Astrocyte (in vitro differentiated cells and primary cell): ENCODE measurements at regions not wholly inside any gene's neighbourhood (a gene's known extent, or its start where the extent isn't known, plus 50 kb on each side); places are given as distances from the start of the nearest gene placed in this dataset.

Experiments used
- DNase-seq: peaks from one replicate; pipeline ENCODE4 v3.0.0-alpha.2; 2010; ENCODE audit warnings: low read depth
- FAIRE-seq: peaks from 2 replicates; lab custom pipeline; 2011; peaks lifted over from hg19 to GRCh38; lab: Jason Lieb, UNC
- H2AFZ ChIP-seq: 2 replicates; pipeline ENCODE4 v1.6.0; 2012; ENCODE audit warnings: low read depth, low read length, inconsistent platforms
- H3K27ac ChIP-seq: 2 replicates; pipeline ENCODE4 v1.5.1; 2011; ENCODE audit warnings: low read depth, low read length, inconsistent platforms
- H3K27me3 ChIP-seq: 2 replicates; pipeline ENCODE4 v1.6.0; 2011; ENCODE audit warnings: low read length, inconsistent platforms; ENCODE audit not compliant: insufficient read depth
- H3K36me3 ChIP-seq: 2 replicates; pipeline ENCODE4 v1.5.1; 2011; ENCODE audit warnings: low read length, inconsistent platforms; ENCODE audit not compliant: insufficient read depth
- H3K4me1 ChIP-seq: 2 replicates; pipeline ENCODE4 v1.5.1; 2011; ENCODE audit warnings: low read length, inconsistent platforms; ENCODE audit not compliant: insufficient read depth
- H3K4me2 ChIP-seq: 2 replicates; pipeline ENCODE4 v1.6.0; 2012; ENCODE audit warnings: low read length, inconsistent platforms
- H3K4me3 ChIP-seq: 2 replicates; pipeline ENCODE4 v1.5.1; 2011; ENCODE audit warnings: low read depth, mild to moderate bottlenecking, low read length, inconsistent platforms; ENCODE audit not compliant: insufficient read depth
- H3K79me2 ChIP-seq: 2 replicates; pipeline ENCODE4 v1.6.0; 2012; ENCODE audit warnings: mild to moderate bottlenecking, low read length, inconsistent platforms; ENCODE audit not compliant: insufficient read depth
- H3K9ac ChIP-seq: 2 replicates; pipeline ENCODE4 v1.6.0; 2012; ENCODE audit warnings: mild to moderate bottlenecking, low read length, inconsistent platforms
- H3K9me3 ChIP-seq: 2 replicates; pipeline ENCODE4 v1.5.1; 2012; ENCODE audit warnings: low read depth, mild to moderate bottlenecking, low read length, inconsistent platforms; ENCODE audit not compliant: insufficient read depth
- H4K20me1 ChIP-seq: 2 replicates; pipeline ENCODE4 v1.6.0; 2012; ENCODE audit warnings: low read length, inconsistent platforms; ENCODE audit not compliant: insufficient read depth
- H3K27ac Mint-ChIP-seq: one replicate; pipeline ENCODE4 v1.8.0; 2021; ENCODE audit warnings: mild to moderate bottlenecking, mixed read lengths; ENCODE audit not compliant: unreplicated experiment
- H3K27me3 Mint-ChIP-seq: one replicate; pipeline ENCODE4 v1.8.0; 2021; ENCODE audit warnings: low read depth, mixed read lengths; ENCODE audit not compliant: unreplicated experiment
- H3K36me3 Mint-ChIP-seq: one replicate; pipeline ENCODE4 v1.8.0; 2021; ENCODE audit warnings: low read depth, mixed read lengths; ENCODE audit not compliant: unreplicated experiment
- H3K4me1 Mint-ChIP-seq: one replicate; pipeline ENCODE4 v1.8.0; 2021; ENCODE audit warnings: low read depth, mixed read lengths; ENCODE audit not compliant: unreplicated experiment
- H3K4me3 Mint-ChIP-seq: one replicate; pipeline ENCODE4 v1.8.0; 2021; ENCODE audit warnings: mild to moderate bottlenecking, moderate library complexity, mixed read lengths; ENCODE audit not compliant: unreplicated experiment
- H3K9me3 Mint-ChIP-seq: one replicate; pipeline ENCODE4 v1.8.0; 2021; ENCODE audit warnings: mild to moderate bottlenecking, mixed read lengths; ENCODE audit not compliant: unreplicated experiment
- EZH2 ChIP-seq: IDR thresholded peaks from 2 replicates; pipeline ENCODE4 v1.6.1; 2012; ENCODE audit warnings: mild to moderate bottlenecking, low read length, inconsistent platforms; ENCODE audit not compliant: insufficient read depth
- TF ChIP-seq, protein P1 (sequence below): IDR thresholded peaks from 2 replicates; pipeline ENCODE4 v1.5.1; 2011; ENCODE audit warnings: low read depth, mild to moderate bottlenecking, inconsistent platforms, low read length, moderate library complexity; ENCODE audit not compliant: insufficient read depth

DNA sequence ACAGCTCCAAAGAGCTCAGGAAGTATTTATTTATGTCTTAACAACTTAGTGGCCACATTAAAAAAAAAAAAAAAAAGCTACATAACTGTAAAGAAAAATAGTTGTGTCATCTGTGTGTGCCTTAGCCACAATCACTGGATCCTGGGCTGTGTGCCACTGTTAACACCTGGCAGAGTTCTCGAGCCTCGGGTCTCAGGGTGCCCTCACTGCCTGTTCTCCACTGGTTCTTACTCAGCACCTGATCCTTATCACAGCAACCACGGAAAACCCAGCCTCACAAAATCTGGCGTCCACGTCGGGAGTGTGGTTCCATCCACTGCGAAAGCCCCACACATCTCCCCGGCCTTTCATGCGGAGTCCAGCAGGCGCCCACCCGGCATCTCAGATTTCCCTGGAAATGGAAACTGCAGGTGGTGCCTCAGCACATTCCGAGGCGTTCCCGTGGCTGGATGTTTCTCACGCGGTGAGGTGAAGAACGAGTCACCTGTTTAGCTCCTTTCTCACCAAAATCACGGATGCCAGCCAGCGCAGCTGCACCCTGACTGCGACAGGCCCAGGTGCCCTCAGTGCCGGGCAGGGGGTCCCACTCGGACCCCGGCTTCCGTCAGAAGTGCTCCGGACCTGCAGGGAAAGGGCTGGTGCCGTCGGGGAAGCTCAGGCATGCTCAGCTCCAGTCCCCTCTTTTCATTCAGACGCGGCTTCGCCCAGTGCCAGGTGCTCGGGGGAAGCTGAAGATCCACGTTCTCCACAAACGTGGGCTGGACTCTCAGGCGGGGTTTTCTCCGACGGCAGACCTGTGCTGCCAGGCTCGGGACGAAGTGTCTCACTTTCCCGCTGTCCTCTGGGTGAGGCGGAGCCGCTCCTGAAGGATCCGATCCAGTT is 198.7 kb upstream of the SALL3 start:
- H3K27ac ChIP-seq: no peak overlapping the region
- H3K36me3 ChIP-seq: no peaks in the 10 kb centered on the region
- no peak for FAIRE-seq
- no peaks in the 10 kb centered on the region for H3K27me3 ChIP-seq
- peaks cover 6% of the 10 kb centered on the region for H3K9me3 ChIP-seq
- no peaks in the 10 kb centered on the region for H3K79me2 ChIP-seq
- no peak overlapping the region for H2AFZ ChIP-seq
- H3K27me3 Mint-ChIP-seq: no peaks in the 10 kb centered on the region
- H3K9ac ChIP-seq: no peak overlapping the region
- peaks cover 19% of the 10 kb centered on the region for H3K9me3 Mint-ChIP-seq
- DNase-seq: no peak
- no peaks in the 10 kb centered on the region for H4K20me1 ChIP-seq
- H3K36me3 Mint-ChIP-seq: no peaks in the 10 kb centered on the region
- no peak overlapping the region for H3K4me3 Mint-ChIP-seq
- no peaks in the 10 kb centered on the region for H3K4me1 Mint-ChIP-seq
- no peak overlapping the region for H3K4me2 ChIP-seq
- no peak overlapping the region for H3K27ac Mint-ChIP-seq
- TF ChIP-seq, protein P1, sequence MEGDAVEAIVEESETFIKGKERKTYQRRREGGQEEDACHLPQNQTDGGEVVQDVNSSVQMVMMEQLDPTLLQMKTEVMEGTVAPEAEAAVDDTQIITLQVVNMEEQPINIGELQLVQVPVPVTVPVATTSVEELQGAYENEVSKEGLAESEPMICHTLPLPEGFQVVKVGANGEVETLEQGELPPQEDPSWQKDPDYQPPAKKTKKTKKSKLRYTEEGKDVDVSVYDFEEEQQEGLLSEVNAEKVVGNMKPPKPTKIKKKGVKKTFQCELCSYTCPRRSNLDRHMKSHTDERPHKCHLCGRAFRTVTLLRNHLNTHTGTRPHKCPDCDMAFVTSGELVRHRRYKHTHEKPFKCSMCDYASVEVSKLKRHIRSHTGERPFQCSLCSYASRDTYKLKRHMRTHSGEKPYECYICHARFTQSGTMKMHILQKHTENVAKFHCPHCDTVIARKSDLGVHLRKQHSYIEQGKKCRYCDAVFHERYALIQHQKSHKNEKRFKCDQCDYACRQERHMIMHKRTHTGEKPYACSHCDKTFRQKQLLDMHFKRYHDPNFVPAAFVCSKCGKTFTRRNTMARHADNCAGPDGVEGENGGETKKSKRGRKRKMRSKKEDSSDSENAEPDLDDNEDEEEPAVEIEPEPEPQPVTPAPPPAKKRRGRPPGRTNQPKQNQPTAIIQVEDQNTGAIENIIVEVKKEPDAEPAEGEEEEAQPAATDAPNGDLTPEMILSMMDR: no peak
- no peak for TF ChIP-seq EZH2
- no peak overlapping the region for H3K4me3 ChIP-seq
- no peaks in the 10 kb centered on the region for H3K4me1 ChIP-seq

DNA sequence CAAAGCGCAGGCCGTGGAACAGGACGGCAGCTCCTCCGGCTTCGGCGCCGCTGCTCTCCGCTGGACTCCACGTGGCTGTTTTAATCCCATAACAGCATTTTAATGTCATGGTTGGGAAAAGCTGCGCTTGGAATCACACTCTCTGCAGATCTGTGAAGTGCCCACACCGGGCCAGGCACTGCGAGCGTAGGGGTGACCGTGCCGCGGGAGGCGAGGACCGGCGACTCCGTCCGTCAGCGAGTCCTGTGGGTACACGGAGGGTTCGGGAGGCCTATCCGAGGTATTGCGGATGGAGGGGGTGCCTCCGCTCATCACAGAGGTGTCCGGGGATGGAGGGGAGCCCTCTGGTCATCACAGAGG is 198.0 kb upstream of the SALL3 start:
- H3K9ac ChIP-seq: no peak overlapping the region
- TF ChIP-seq, protein P1: no peak
- TF ChIP-seq EZH2: no peak
- peaks cover 6% of the 10 kb centered on the region for H3K9me3 ChIP-seq
- DNase-seq: no peak
- no peak for FAIRE-seq
- H3K4me1 ChIP-seq: no peaks in the 10 kb centered on the region
- no peak overlapping the region for H2AFZ ChIP-seq
- H3K4me3 ChIP-seq: no peak overlapping the region
- Mint-ChIP-seq H3K27ac (no peak overlapping the region), H3K36me3 (no peaks in the 10 kb centered on the region), H3K4me3 (no peak overlapping the region), H3K9me3 (peaks cover 23% of the 10 kb centered on the region), H3K27me3 (no peaks in the 10 kb centered on the region), H3K4me1 (no peaks in the 10 kb centered on the region)
- H3K79me2 ChIP-seq: no peaks in the 10 kb centered on the region
- H3K27ac ChIP-seq: no peak overlapping the region
- no peaks in the 10 kb centered on the region for H3K36me3 ChIP-seq
- no peaks in the 10 kb centered on the region for H3K27me3 ChIP-seq
- no peaks in the 10 kb centered on the region for H4K20me1 ChIP-seq
- H3K4me2 ChIP-seq: no peak overlapping the region

DNA sequence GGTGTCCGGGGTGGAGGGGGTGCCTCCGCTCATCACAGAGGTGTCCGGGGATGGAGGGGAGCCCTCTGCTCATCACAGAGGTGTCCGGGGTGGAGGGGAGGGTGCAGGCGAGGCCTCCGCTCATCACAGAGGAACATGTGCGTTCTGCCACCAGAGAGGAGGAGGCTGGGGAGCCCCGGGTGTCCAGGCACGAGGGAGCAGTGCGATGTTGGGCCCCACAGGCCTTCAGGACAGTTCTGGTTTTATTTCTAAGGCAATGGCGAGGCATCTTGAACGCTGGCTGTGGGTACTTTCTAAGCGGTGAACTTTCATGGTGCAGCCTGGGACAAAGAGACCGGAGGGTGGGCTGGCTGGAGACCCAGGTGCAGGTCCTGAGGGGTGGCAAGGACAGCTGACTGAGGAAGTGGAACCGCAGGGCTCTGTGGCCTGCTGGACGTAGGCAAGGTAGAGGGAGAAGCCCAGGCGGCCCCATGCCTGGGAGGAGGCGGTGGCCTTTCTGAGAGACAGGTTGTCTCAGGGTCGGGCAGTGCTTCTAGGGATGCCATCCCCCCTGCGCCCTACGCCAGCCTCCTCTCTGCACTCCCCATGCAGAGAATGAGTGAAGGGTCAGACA is 196.6 kb upstream of the SALL3 start:
- FAIRE-seq (no peak), DNase-seq (no peak)
- Mint-ChIP-seq H3K9me3 (peaks cover 22% of the 10 kb centered on the region), H3K36me3 (no peaks in the 10 kb centered on the region), H3K4me1 (no peaks in the 10 kb centered on the region), H3K4me3 (no peak overlapping the region), H3K27me3 (no peaks in the 10 kb centered on the region), H3K27ac (no peak overlapping the region)
- TF ChIP-seq EZH2: no peak
- TF ChIP-seq, protein P1: no peak
- H3K4me3 ChIP-seq: no peak overlapping the region
- no peaks in the 10 kb centered on the region for H4K20me1 ChIP-seq
- H3K36me3 ChIP-seq: no peaks in the 10 kb centered on the region
- H3K9ac ChIP-seq: no peak overlapping the region
- no peaks in the 10 kb centered on the region for H3K79me2 ChIP-seq
- H3K27me3 ChIP-seq: no peaks in the 10 kb centered on the region
- peaks cover 8% of the 10 kb centered on the region for H3K9me3 ChIP-seq
- H3K4me2 ChIP-seq: no peak overlapping the region
- no peak overlapping the region for H3K27ac ChIP-seq
- no peaks in the 10 kb centered on the region for H3K4me1 ChIP-seq
- H2AFZ ChIP-seq: no peak overlapping the region
